ENCODE measurements at regions not wholly inside any gene's neighbourhood (a gene's known extent, or its start where the extent isn't known, plus 50 kb on each side); places are given as distances from the start of the nearest gene placed in this dataset.

- no peak for DNase-seq
These were observed 55.1 kb downstream of the KIF4B start for GRCh38 chr5:155068616-155069100.

GRCh38 chr5:155069961-155070360 is 56.4 kb downstream of the KIF4B start:
- DNase-seq = no peak

GRCh38 chr5:155070781-155071180 is 57.2 kb downstream of the KIF4B start:
- DNase-seq = no peak

GRCh38 chr5:155076379-155076778 is 62.8 kb downstream of the KIF4B start:
- DNase-seq = no peak

- DNase-seq = no peak
These were observed 66.1 kb downstream of the KIF4B start for GRCh38 chr5:155079698-155080097.

GRCh38 chr5:155080721-155081120 is 67.2 kb downstream of the KIF4B start:
- no peak for DNase-seq

- no peak for DNase-seq
These were observed 68.1 kb downstream of the KIF4B start for GRCh38 chr5:155081618-155082017.

- DNase-seq = no peak
These were observed 68.8 kb downstream of the KIF4B start for GRCh38 chr5:155082401-155082800.

- DNase-seq = no peak
These were observed 71.9 kb downstream of the KIF4B start for GRCh38 chr5:155085282-155085989.

- no peak for DNase-seq
These were observed 73.5 kb downstream of the KIF4B start for GRCh38 chr5:155087036-155087435.

- no peak for DNase-seq
These were observed 75.3 kb downstream of the KIF4B start for GRCh38 chr5:155088811-155089210.

- DNase-seq = no peak
These were observed 76.1 kb downstream of the KIF4B start for GRCh38 chr5:155089643-155090042.

GRCh38 chr5:155091063-155091648 is 77.6 kb downstream of the KIF4B start:
- no peak for DNase-seq

GRCh38 chr5:155091768-155092717 is 78.5 kb downstream of the KIF4B start:
- DNase-seq = no peak

- DNase-seq = no peak
These were observed 80.9 kb downstream of the KIF4B start for GRCh38 chr5:155094455-155094854.

- DNase-seq = no peak
These were observed 84.4 kb downstream of the KIF4B start for GRCh38 chr5:155097995-155098394.

- no peak for DNase-seq
These were observed 84.9 kb downstream of the KIF4B start for GRCh38 chr5:155098433-155098832.

- no peak for DNase-seq
These were observed 88.1 kb downstream of the KIF4B start for GRCh38 chr5:155101697-155102096.

- no peak for DNase-seq
These were observed 89.6 kb downstream of the KIF4B start for GRCh38 chr5:155103146-155103545.

GRCh38 chr5:155104441-155104840 is 90.9 kb downstream of the KIF4B start:
- no peak for DNase-seq

GRCh38 chr5:155106221-155106620 is 92.7 kb downstream of the KIF4B start:
- no peak for DNase-seq

- DNase-seq = no peak
These were observed 100.3 kb downstream of the KIF4B start for GRCh38 chr5:155113888-155114287.

GRCh38 chr5:155114655-155115054 is 101.1 kb downstream of the KIF4B start:
- DNase-seq = no peak

Data from NCI-H1048 (cell line).